HG03442 (cell line): ENCODE measurements at regions not wholly inside any gene's neighbourhood (a gene's known extent, or its start where the extent isn't known, plus 50 kb on each side); places are given as distances from the start of the nearest gene placed in this dataset.

Source experiments
- ATAC-seq: cut with Tn5 transposase; IDR thresholded peaks from one replicate; pipeline ENCODE4 v1.9.1; 2021; ENCODE audit warnings: mild to moderate bottlenecking, moderate library complexity; ENCODE audit not compliant: unreplicated experiment

DNA sequence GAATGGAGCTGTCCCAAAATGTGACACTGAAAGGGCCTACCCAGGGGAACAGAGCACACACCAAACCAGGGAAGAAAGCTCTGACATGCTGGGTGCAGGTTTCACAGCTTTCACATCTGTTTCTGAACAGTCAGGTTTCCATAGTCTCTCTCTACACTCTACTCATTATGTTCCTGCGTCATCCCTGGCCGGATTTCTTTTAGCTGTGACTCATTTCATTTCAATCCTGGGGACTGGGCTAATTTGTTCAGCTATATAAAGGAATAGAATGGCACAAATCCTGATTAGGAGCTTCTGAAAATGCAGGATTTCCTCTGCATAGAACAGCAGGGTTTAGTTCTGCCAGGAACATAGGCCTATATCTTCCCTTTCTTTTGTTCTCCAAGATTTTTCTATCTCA is 649.8 kb downstream of the RPS29 start:
- ATAC-seq = no peak

GRCh38 chr14:48925184-48925583 is 661.0 kb downstream of the RPS29 start:
- ATAC-seq = no peak

DNA sequence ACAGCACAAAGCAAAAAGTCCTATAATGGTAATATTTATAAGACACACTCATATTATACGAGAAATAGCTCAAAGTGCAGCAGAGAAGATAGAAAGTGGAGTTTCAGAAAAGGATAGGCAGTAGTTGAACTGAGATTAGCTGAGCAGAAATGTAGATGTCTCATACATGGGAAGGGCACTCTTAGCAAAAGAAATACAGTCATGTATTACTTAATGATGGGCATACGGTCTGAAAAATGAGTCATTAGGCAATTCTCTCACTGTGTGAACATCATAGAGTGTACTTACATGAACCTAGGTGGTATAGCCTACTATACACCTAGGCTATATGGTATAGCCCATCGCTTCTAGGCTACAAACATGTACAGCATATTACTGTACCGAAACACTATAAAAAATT is 671.3 kb downstream of the RPS29 start:
- ATAC-seq = no peak

- ATAC-seq = no peak
These were observed 671.8 kb downstream of the RPS29 start for GRCh38 chr14:48914382-48914781.

DNA sequence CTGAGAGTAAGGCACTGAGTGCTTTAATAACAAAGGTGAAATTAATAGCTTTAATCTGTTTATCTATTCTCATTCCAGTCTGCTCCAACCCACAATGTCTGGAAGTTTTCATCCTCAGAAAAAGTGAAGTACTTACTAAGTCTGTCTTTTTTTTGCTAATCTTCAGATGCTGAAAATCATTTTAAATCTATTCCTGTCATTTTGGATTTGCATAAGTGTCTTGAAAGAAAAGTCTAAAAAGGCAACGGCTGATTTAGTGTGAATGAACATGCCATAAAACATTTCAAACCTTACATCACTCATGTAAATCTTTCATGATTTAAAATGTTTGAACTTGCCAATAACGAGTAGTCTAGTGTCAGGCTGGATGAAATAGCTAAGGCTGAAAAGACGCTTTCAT is 685.6 kb downstream of the RPS29 start:
- ATAC-seq = no peak

- ATAC-seq = no peak
These were observed 695.8 kb downstream of the RPS29 start for GRCh38 chr14:48890333-48890732.

DNA sequence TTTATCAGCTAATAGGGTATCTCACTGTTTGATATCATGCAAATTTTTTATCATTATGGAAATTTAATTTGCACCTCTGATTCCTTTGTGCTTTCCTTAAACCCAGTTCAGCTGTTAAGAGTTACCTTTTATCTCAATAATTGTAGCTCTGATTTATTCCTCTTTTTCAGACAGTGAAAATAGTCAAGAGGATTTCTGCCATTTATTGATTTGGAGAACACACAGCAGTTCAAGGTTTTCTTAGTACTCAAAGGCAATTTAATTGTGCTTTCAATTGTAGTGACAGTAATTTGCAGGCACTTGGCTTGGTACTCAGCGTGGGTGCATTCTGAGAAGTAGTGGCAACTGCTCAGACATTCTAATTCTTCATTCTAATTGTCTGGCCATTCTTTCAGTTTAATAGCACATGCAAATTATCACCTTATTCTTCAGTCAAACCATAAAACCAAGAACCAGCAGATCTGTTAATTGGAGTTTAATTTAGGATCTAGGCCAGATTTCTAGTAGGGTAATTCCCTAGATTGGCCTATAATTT is 709.3 kb downstream of the RPS29 start:
- no peak for ATAC-seq

- ATAC-seq = no peak
These were observed 711.5 kb downstream of the RPS29 start for GRCh38 chr14:48874711-48875110.

GRCh38 chr14:48857366-48857765 is 728.8 kb downstream of the RPS29 start:
- ATAC-seq = no peak

DNA sequence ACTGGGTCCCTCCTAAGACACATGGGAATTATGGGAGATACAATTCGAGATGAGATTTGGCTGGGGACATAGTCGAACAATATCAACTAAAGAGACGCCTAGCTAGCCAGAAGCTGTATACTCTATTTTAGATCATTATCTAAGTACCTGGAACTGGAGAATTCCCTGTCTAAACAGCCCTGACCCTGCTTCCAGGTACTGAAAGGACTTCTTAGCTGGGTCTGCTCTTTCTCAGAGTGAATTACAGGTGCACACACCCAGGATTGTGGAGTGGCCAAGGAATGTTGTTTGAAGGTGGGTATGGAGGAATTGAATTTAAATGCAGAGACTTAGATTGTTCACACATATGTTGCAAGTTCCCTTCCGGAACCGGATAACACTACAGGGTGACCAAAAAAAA is 733.0 kb downstream of the RPS29 start:
- ATAC-seq = no peak

- ATAC-seq = no peak
These were observed 736.3 kb downstream of the RPS29 start for GRCh38 chr14:48849741-48850322.

- ATAC-seq = no peak
These were observed 743.4 kb downstream of the RPS29 start for GRCh38 chr14:48842785-48843184.

DNA sequence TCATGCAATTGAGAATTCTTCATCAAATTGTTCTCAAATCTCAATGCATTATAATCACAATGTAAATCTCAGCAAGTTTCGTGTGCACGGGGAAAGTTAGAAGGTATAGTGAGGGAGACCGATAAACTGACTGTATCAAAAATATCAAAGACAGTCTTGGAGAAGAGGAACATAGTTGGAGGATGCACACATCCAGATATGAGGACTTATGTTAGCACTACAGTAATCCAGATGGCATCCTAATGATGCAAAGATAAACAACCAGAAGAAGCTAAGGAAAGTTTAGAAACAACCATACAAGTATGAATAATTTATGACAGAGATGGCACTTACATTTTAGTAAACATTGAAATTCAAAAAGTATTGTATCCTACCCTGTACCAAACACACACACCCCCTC is 760.1 kb downstream of the RPS29 start:
- ATAC-seq = no peak

DNA sequence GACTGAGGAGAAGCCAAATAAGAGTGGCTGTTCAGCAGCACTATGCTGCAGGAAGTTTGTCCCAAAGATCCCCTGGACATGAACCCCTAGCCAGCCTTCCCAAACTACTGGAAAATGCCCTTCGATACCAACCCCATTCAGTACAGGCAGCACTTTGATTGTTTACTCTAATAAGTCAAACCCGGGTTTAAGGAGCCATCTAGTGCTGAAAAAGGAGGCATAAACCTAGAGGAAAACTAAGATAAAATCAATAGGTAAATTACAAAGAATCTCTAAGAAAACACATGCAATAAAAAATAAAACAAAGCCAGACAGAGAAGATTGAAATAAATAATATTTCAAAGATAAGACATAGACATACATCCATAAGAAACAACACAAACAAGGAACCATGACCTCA is 771.6 kb downstream of the RPS29 start:
- ATAC-seq = no peak

DNA sequence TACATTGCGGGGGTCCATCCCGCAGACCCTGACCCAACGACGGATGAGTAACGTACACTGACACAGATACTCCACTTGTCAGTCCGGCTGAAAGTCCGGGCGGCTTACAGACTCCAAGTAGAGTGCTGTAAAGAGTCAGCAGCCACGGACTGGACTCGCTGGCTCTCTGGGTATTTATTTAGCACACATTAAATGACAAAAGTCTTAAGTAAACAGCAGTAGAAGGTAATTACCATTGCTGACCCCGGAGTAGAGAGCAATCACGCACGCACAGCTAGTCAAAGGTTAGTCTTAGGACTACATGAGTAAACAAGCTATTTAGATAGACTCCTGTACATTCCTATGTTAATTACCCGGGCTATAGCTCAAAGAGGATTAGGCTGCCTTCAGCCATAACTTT is 780.9 kb downstream of the RPS29 start:
- ATAC-seq = no peak

DNA sequence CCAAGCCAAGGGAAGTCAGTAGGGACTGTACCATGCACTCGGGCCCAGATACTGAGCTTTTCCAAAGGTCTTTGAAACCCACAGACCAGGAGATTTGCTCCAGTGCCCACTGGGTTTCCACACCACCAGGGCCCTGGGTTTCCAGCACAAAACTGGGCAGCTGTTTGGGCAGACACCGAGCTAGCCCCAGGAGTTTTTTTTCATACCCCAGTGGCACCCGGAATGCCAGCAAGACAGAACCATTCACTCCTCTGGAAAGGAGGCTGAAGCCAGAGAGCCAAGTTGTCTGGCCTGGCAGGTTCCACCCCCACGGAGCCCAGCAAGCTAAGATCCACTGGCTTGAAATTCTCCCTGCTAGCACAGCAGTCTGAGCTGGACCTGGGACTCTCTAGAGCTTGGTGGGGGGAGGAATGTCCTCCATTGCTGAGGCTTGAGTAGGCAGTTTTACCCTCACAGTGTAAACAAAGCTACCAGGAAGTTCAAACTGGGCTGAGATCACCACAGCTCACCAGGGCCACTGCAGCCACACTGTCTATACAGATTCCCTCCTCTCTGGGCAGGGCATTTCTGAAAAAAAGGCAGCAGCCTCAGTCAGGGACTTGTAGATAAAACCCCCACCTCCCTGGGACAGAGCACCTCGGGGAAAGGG is 793.7 kb downstream of the RPS29 start:
- ATAC-seq = no peak

DNA sequence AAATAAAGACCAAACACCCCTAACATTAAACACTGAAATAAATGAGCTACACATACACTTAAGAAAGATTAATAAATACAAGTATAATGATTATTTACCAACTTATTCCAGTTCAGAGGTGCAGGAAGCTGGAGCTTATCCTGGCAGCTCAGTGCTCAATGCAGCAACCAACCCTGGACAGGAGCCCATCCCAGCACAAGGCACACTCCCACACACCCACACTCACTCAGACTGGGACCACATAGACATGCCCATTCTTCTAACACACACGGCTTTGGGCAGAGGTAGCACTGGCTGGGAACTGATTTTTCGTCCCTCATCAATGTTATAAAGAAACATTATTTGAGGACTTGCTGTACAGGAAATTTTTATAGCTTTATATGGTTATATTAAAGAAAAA is 797.4 kb downstream of the RPS29 start:
- ATAC-seq = no peak

GRCh38 chr14:48786498-48786897 is 799.7 kb downstream of the RPS29 start:
- ATAC-seq = no peak

DNA sequence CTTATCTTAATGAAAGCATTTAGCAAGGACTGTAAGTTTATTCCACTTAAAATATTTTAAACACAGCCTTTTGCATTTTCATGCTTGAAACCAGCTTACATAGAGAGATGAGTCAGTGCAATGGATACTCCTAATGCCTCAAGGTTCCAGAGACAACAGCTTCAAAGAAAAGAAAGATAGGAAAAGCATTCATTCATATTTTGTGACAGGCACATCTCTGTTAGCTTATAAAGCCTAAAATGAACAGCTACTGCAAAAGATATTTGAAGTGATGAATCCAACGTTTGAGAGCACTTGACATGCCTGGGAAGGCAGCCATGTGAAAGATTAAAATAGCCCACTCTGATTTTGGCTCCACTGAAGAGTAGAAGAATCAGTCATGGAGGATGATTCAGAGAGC is 814.5 kb downstream of the RPS29 start:
- no peak for ATAC-seq

GRCh38 chr14:48751293-48751692 is 834.9 kb downstream of the RPS29 start:
- no peak for ATAC-seq

DNA sequence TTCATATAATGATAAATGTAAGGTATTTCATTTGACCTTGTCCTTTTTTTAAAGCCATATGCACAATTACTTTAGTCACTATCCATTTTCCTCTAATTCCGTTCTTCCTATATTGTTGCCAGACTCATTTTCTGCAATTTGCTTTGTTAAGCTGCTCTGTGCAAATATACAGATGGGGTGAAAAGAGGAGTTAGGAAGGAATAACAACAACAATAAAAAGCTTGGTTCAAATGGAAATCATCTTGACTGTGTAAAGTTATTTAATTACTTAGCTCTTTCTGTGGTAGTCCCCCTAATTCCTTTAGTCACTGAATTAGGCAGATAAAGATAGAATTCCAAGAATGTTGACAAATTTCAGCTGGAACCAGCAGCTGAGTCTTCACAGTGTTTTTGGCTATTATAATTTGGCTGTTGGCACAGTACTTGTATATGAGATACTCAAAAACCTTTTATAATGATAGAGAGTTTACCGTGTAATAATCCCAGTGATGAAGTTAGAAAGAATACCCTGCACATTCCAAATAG is 838.0 kb downstream of the RPS29 start:
- no peak for ATAC-seq

GRCh38 chr14:48747561-48748089 is 838.6 kb downstream of the RPS29 start:
- no peak for ATAC-seq
